Epithelial cell of proximal tubule (primary cell): ENCODE measurements at regions not wholly inside any gene's neighbourhood (a gene's known extent, or its start where the extent isn't known, plus 50 kb on each side); places are given as distances from the start of the nearest gene placed in this dataset.

Experiments
- DNase-seq: peaks from one replicate; pipeline ENCODE4 v3.0.0-alpha.2; 2011; ENCODE audit warnings: low read depth
- H3K4me3 ChIP-seq: 2 replicates; pipeline ENCODE4 v1.5.1; 2011; ENCODE audit warnings: low read depth, mild to moderate bottlenecking, low read length
- TF ChIP-seq, protein P1 (sequence below): conservative IDR thresholded peaks from 2 replicates; pipeline ENCODE4 v1.5.1; 2012; ENCODE audit warnings: low read depth, mild to moderate bottlenecking, low read length

DNA sequence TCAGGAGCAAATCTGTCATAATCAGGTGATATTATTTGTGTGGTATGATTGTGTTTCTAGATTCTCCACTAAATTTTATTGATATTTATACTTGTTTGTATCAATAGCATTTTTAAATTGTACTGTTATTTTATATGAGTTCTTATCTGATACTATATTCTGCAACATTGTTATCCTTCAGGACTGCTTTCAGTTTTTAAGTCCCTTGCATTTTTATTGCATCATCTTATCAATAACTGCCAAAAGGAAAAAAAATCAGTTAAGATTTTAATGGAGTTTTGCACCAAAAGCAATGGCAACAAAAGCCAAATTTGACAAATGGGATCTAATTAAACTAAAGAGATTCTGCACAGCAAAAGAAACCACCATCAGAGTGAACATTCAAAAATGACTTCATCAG, 741.3 kb upstream of the CTNND2 start:
- no peak overlapping the region for H3K4me3 ChIP-seq
- TF ChIP-seq, protein P1, sequence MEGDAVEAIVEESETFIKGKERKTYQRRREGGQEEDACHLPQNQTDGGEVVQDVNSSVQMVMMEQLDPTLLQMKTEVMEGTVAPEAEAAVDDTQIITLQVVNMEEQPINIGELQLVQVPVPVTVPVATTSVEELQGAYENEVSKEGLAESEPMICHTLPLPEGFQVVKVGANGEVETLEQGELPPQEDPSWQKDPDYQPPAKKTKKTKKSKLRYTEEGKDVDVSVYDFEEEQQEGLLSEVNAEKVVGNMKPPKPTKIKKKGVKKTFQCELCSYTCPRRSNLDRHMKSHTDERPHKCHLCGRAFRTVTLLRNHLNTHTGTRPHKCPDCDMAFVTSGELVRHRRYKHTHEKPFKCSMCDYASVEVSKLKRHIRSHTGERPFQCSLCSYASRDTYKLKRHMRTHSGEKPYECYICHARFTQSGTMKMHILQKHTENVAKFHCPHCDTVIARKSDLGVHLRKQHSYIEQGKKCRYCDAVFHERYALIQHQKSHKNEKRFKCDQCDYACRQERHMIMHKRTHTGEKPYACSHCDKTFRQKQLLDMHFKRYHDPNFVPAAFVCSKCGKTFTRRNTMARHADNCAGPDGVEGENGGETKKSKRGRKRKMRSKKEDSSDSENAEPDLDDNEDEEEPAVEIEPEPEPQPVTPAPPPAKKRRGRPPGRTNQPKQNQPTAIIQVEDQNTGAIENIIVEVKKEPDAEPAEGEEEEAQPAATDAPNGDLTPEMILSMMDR = no peak
- no peak for DNase-seq

DNA sequence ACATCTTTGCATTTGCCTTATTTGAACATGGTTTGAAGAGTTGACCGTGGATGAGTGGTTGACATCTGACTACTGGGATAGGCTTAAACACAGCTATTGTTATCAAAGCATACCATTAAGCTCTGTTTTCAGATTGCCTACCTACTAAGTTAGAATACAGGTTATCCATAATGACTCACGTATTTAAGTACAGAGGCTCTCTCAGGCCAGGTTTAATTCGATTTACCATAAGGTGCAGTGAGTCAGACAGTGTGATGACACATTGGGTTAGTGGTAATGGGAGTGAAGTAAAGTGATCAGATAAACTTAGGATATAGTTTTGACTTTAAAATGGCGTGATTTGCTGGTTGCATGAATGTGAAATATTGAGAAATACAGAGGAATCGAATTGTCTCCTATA, 732.0 kb upstream of the CTNND2 start:
- DNase-seq = no peak
- TF ChIP-seq, protein P1 = no peak
- no peak overlapping the region for H3K4me3 ChIP-seq

DNA sequence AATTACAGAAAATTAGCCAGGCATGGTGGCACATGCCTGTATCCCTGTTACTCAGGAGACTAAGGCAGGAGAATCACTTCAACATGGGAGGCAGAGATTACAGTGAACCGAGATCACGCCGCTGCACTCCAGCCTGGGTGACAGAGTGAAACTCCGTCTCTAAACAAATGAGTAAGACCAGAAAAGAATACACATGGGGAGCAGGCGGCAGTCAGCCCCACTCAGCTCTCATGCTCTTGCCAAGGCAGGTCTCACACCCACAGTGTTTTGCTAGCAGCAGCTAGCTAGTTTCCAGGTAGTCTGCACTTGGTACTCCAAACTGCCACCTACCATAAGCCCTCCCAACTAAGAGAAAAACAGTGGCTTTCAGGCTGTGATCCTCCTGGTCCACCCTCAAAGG, 722.3 kb upstream of the CTNND2 start:
- TF ChIP-seq, protein P1 = no peak
- no peak overlapping the region for H3K4me3 ChIP-seq
- no peak for DNase-seq

DNA sequence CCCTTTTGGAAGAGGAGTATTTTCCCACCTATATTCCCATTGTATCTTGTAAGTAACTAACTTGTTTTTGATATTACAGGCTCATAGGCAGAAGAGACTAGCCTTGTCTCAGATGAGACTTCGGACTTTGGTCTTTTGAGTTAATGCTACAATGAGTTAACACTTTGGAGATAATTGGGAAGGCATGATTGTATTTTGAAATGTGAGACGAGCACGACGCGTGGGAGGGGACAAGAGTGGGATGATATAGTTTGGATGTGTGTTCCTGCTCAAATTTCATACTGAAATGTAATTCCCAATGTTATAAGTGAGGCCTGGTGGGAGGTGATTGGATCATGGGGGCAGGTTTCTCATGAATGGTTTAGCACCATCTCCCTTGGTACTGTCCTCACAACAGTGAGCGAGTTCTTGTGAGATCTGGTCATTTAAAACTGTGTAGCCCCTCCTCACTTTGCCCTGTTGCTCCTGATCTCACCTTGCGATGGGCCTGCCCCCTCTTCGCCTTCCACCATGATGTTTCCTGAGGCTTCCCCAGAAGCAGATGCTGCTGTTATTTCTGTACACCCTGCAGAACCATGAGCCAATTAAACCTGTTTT, 721.5 kb upstream of the CTNND2 start:
- TF ChIP-seq, protein P1 = no peak
- H3K4me3 ChIP-seq = no peak overlapping the region
- DNase-seq = no peak

DNA sequence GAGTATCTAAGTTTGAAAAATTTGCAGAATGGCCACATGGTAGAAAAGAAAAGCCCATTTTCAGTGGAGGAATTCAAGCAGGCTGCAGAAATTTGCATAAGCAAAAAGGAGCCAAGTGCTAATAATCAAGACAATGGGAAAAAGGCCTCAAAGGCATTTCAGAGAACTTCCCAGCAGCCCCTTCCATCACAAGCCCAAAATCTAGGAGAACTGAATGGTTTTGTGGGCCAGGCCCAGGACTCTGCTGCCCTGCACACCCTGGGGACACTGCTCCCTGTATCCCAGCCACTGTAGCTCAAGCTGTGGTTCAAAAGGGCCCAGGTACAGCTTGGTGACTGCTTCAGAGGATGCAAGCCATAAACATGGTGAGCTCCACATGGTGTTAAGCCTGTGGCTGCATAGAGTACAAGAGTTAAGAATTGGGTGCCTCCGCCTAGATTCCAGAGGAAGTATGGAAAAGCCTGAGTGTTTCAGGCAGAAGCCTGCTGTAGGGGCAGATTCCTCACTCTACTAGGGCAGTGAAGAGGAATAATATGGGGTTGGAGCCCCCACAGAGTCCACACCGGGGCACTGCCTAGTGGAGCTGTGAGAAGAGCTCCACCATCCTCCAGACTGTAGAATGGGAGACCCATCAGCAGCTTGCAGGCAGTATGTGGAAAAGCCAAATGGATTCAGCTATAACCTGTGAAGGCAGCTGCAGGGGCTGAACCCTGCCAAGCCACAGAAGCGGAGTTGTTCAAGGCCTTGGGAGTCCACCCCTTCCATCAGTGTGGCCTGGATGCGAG, 720.7 kb upstream of the CTNND2 start:
- TF ChIP-seq, protein P1 = no peak
- no peak for DNase-seq
- no peak overlapping the region for H3K4me3 ChIP-seq

DNA sequence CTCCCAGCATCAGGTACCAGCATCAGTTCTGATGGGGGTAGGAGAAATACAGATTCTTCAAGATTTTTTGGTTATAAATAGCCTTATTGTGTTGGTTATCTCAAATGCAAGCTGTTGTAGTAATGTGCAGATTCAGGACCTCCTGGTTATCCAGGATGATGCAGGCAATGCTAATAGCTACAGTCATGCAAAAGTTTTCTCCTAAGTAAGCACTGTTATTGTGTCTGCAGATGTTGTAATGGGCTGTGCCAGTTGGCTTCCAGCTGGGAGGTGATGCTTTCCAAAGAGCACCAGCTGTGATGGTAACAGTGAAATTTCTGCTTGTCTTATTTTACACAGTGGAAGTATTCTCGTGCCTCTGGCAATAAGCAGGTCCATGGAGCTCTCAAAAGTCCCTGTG, 719.2 kb upstream of the CTNND2 start:
- DNase-seq = no peak
- H3K4me3 ChIP-seq = no peak overlapping the region
- TF ChIP-seq, protein P1 = no peak

DNA sequence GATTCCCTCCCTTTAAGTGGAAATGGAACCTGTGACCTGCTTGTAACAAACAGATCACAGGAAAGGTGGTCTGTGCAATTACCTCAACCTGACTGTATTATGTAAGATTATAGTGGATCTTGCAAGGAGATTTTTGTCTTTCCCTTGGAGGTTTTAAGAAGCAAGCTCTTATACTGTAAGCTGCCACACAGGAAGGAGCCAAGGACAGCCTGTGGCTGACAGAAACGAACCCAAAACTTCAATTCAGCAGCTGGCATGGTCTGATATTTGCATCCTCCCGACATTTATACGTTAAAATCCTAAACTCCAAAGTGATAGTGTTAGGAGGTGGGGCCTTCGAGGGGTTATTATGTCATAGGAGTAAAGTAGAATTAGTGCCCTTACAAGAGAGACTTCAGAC, 711.8 kb upstream of the CTNND2 start:
- H3K4me3 ChIP-seq = no peak overlapping the region
- TF ChIP-seq, protein P1 = no peak
- no peak for DNase-seq
